ENCODE measurements at regions not wholly inside any gene's neighbourhood (a gene's known extent, or its start where the extent isn't known, plus 50 kb on each side); places are given as distances from the start of the nearest gene placed in this dataset.

- TF ChIP-seq CTCF (IDR thresholded peaks at IDR 0.05) (no peak), POLR2A (IDR thresholded peaks at IDR 0.05) (no peak), POLR2AphosphoS5 (IDR thresholded peaks at IDR 0.05) (no peak)
Observed at GRCh38 chr9:19870988-19871387, 82.2 kb upstream of the SLC24A2 start.

Measured in prostate gland (tissue), 2 donors.